Ascending aorta (tissue), 2 donors: ENCODE measurements at regions not wholly inside any gene's neighbourhood (a gene's known extent, or its start where the extent isn't known, plus 50 kb on each side); places are given as distances from the start of the nearest gene placed in this dataset.

Experiments
- DNase-seq, 2 donors: peaks; one replicate each; pipeline ENCODE4 v3.0.0-alpha.2; 2019; ENCODE audit warnings: low spot score in 2 of 2
- H3K27ac ChIP-seq, 2 donors: fragments of 200-600 bp; sonication (generic); one replicate each; pipeline ENCODE4 v1.5.1; 2016 to 2017; ENCODE audit warnings: mild to moderate bottlenecking in 1 of 2
- H3K27me3 ChIP-seq: fragments of 200-600 bp; sonication (generic); one replicate; pipeline ENCODE4 v1.5.1; 2017
- H3K36me3 ChIP-seq, 2 donors: fragments of 200-600 bp; sonication (generic); one replicate each; pipeline ENCODE4 v1.5.1; 2016
- H3K4me1 ChIP-seq, 2 donors: fragments of 200-600 bp; sonication (generic); one replicate each; pipeline ENCODE4 v1.5.1; 2016 to 2017; ENCODE audit warnings: mild to moderate bottlenecking in 1 of 2
- H3K4me3 ChIP-seq, 2 donors: fragments of 200-600 bp; sonication (generic); one replicate each; pipeline ENCODE4 v1.5.1; 2016 to 2017; ENCODE audit warnings: mild to moderate bottlenecking in 1 of 2
- H3K9me3 ChIP-seq, 2 donors: fragments of 200-600 bp; sonication (generic); one replicate each; pipeline ENCODE4 v1.5.1; 2016
- CTCF ChIP-seq, 3 experiments: fragments of 200-600 bp in 2 of 3; fragments of 450-650 bp in 1 of 3; sonication (generic) in 2 of 3; IDR thresholded peaks; one replicate each; pipeline ENCODE4 v1.5.1; 2016 to 2019; ENCODE audit warnings: antibody characterized with exemption in 3 of 3, mild to moderate bottlenecking in 1 of 3, moderate library complexity in 1 of 3
- intact Hi-C: fragments of 100-400 bp; cut with DNase I; formaldehyde crosslinking; loops from one replicate; pipeline ENCODE4 v1.15.1; 2023

- no peak overlapping the region for H3K4me3 ChIP-seq
- intact Hi-C loops, result no loop called here
- H3K36me3 ChIP-seq, result no peaks in the 10 kb centered on the region
- H3K27ac ChIP-seq, result no peak overlapping the region
- no peak for TF ChIP-seq CTCF (IDR thresholded peaks at IDR 0.05)
- no peaks in the 10 kb centered on the region for H3K27me3 ChIP-seq
- no peak for DNase-seq
- no peaks in the 10 kb centered on the region for H3K9me3 ChIP-seq
- H3K4me1 ChIP-seq, result no peaks in the 10 kb centered on the region
Measured at GRCh38 chr18:55934821-55935220, 346.8 kb upstream of the TCF4 start.

GRCh38 chr18:55932675-55933074, 344.7 kb upstream of the TCF4 start:
- Histone ChIP-seq H3K4me1 (no peaks in the 10 kb centered on the region), H3K27me3 (no peaks in the 10 kb centered on the region), H3K36me3 (no peaks in the 10 kb centered on the region), H3K9me3 (no peaks in the 10 kb centered on the region), H3K27ac (no peak overlapping the region), H3K4me3 (no peak overlapping the region)
- no peak for DNase-seq
- intact Hi-C loops, result no loop called here
- no peak for TF ChIP-seq CTCF (IDR thresholded peaks at IDR 0.05)

- Histone ChIP-seq H3K9me3 (no peaks in the 10 kb centered on the region), H3K4me1 (no peaks in the 10 kb centered on the region), H3K27ac (no peak overlapping the region), H3K27me3 (no peaks in the 10 kb centered on the region), H3K36me3 (no peaks in the 10 kb centered on the region), H3K4me3 (no peak overlapping the region)
- TF ChIP-seq CTCF (IDR thresholded peaks at IDR 0.05), result no peak
- DNase-seq, result no peak
- intact Hi-C loops, result no loop called here
Measured at GRCh38 chr18:55927831-55928230, 339.8 kb upstream of the TCF4 start.

- Histone ChIP-seq H3K27ac (no peak overlapping the region), H3K4me1 (no peaks in the 10 kb centered on the region), H3K4me3 (no peak overlapping the region), H3K9me3 (no peaks in the 10 kb centered on the region), H3K27me3 (no peaks in the 10 kb centered on the region), H3K36me3 (no peaks in the 10 kb centered on the region)
- TF ChIP-seq CTCF (IDR thresholded peaks at IDR 0.05), result no peak
- intact Hi-C loops, result no loop called here
- DNase-seq, result no peak
Measured at GRCh38 chr18:55925772-55926171, 337.8 kb upstream of the TCF4 start.

GRCh38 chr18:55920063-55920462, 332.1 kb upstream of the TCF4 start:
- H3K9me3 ChIP-seq, result no peaks in the 10 kb centered on the region
- no peak overlapping the region for H3K4me3 ChIP-seq
- intact Hi-C loops, result no loop called here
- no peaks in the 10 kb centered on the region for H3K36me3 ChIP-seq
- TF ChIP-seq CTCF (IDR thresholded peaks at IDR 0.05), result no peak
- no peak overlapping the region for H3K27ac ChIP-seq
- no peak for DNase-seq
- no peaks in the 10 kb centered on the region for H3K27me3 ChIP-seq
- no peaks in the 10 kb centered on the region for H3K4me1 ChIP-seq

GRCh38 chr18:55918444-55918843, 330.5 kb upstream of the TCF4 start:
- intact Hi-C loops, result no loop called here
- H3K36me3 ChIP-seq, result no peaks in the 10 kb centered on the region
- no peaks in the 10 kb centered on the region for H3K4me1 ChIP-seq
- no peaks in the 10 kb centered on the region for H3K9me3 ChIP-seq
- H3K4me3 ChIP-seq, result no peak overlapping the region
- TF ChIP-seq CTCF (IDR thresholded peaks at IDR 0.05), result no peak
- H3K27me3 ChIP-seq, result no peaks in the 10 kb centered on the region
- no peak overlapping the region for H3K27ac ChIP-seq
- no peak for DNase-seq
